SU-DHL-6 (cell line): ENCODE measurements at regions not wholly inside any gene's neighbourhood (a gene's known extent, or its start where the extent isn't known, plus 50 kb on each side); places are given as distances from the start of the nearest gene placed in this dataset.

ENCODE experiments used
- H2AFZ ChIP-seq: fragments of 200-600 bp; sonication (generic); 2 replicates; pipeline ENCODE4 v1.6.1; 2014; ENCODE audit warnings: low read depth, mild to moderate bottlenecking, moderate library complexity, mixed read lengths, antibody characterized with exemption, low read length; ENCODE audit not compliant: severe bottlenecking
- H3F3A ChIP-seq: fragments of 200-600 bp; shearing (Covaris generic); 2 replicates; pipeline ENCODE4 v1.6.0; 2016; ENCODE audit warnings: antibody characterized with exemption, mild to moderate bottlenecking; ENCODE audit not compliant: insufficient read depth
- H3K27ac ChIP-seq: fragments of 200-600 bp; sonication (generic); 2 replicates; pipeline ENCODE4 v1.5.1; 2016; ENCODE audit warnings: low read depth, mild to moderate bottlenecking, low read length, moderate library complexity, mixed read lengths
- H3K27me3 ChIP-seq: fragments of 200-600 bp; sonication (generic), shearing (Covaris generic); 2 replicates; pipeline ENCODE4 v1.6.0; 2014; ENCODE audit warnings: mild to moderate bottlenecking, low read length
- H3K36me3 ChIP-seq: fragments of 200-600 bp; sonication (generic); 2 replicates; pipeline ENCODE4 v1.6.1; 2014; ENCODE audit warnings: mild to moderate bottlenecking, low read length, mixed read lengths
- H3K4me2 ChIP-seq: fragments of 300-600, 200-600 bp; shearing (Covaris generic), sonication (generic); 2 replicates; pipeline ENCODE4 v1.6.0; 2014; ENCODE audit warnings: low read length, low read depth, mild to moderate bottlenecking; ENCODE audit not compliant: poor library complexity, severe bottlenecking
- H3K4me3 ChIP-seq: fragments of 200-600 bp; sonication (generic); 2 replicates; pipeline ENCODE4 v1.5.1; 2014; ENCODE audit warnings: antibody characterized with exemption, low read length, mild to moderate bottlenecking, mixed read lengths; ENCODE audit not compliant: insufficient read depth, poor library complexity, severe bottlenecking
- H3K79me2 ChIP-seq: fragments of 200-600 bp; sonication (generic); 2 replicates; pipeline ENCODE4 v1.6.1; 2014; ENCODE audit warnings: mild to moderate bottlenecking, low read length, moderate library complexity; ENCODE audit not compliant: insufficient read depth
- H3K9ac ChIP-seq: fragments of 200-600 bp; sonication (generic); 2 replicates; pipeline ENCODE4 v1.7.0; 2014; ENCODE audit warnings: mild to moderate bottlenecking, low read length
- H3K9me2 ChIP-seq: fragments of 200-600 bp; sonication (generic); replicated peaks from 2 replicates; pipeline ENCODE4 v1.6.1; 2014; ENCODE audit warnings: low read length; ENCODE audit not compliant: insufficient read depth
- H3K9me3 ChIP-seq: fragments of 200-600 bp; sonication (generic); 2 replicates; pipeline ENCODE4 v1.6.1; 2014; ENCODE audit warnings: low read length, mixed read lengths; ENCODE audit not compliant: insufficient read depth
- H4K20me1 ChIP-seq: fragments of 200-600 bp; sonication (generic); 2 replicates; pipeline ENCODE4 v1.6.1; 2014; ENCODE audit warnings: low read depth, mild to moderate bottlenecking, antibody characterized with exemption, low read length, moderate library complexity, mixed read lengths
- EZH2phosphoT487 ChIP-seq: fragments of 200-600 bp; sonication (generic), shearing (Covaris generic); conservative IDR thresholded peaks from 2 replicates; pipeline ENCODE4 v1.6.1; 2018; ENCODE audit warnings: mild to moderate bottlenecking, antibody characterized with exemption, low read length, moderate library complexity, mixed read lengths
- TF ChIP-seq, protein P1 (sequence below): fragments of 200-600 bp; sonication (generic); IDR thresholded peaks from one replicate; pipeline ENCODE4 v1.5.1; 2017; ENCODE audit warnings: antibody characterized with exemption, mild to moderate bottlenecking, low read length, moderate library complexity; ENCODE audit not compliant: insufficient read depth, poor library complexity, severe bottlenecking

DNA sequence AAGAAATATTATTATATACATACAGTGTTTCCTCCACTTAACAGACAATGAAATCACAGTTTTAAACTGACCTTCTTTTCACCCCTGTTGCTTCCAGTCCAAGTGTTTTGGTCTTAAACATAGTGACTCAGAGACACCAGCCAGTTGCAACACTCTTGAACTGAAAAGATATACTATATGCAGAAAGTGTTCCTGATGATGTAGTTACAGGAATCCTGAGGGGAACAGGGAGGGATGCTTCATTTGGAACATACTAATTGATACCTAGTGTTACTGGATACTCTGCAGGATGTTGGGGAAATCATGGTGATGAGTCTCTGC, 420.8 kb downstream of the CCDC91 start:
- no peak overlapping the region for H3K27ac ChIP-seq
- H3F3A ChIP-seq = no peaks in the 10 kb centered on the region
- no peaks in the 10 kb centered on the region for H3K79me2 ChIP-seq
- H3K9ac ChIP-seq = no peak overlapping the region
- no peak overlapping the region for H2AFZ ChIP-seq
- H4K20me1 ChIP-seq = no peaks in the 10 kb centered on the region
- 0 out of 2 replicates have a peak, but pooled peaks cover 9% of the 10 kb centered on the region for H3K9me3 ChIP-seq
- H3K36me3 ChIP-seq = no peaks in the 10 kb centered on the region
- H3K9me2 ChIP-seq = no peaks in the 10 kb centered on the region
- no peak overlapping the region for H3K4me2 ChIP-seq
- H3K27me3 ChIP-seq = no peaks in the 10 kb centered on the region
- TF ChIP-seq EZH2phosphoT487 = no peak
- TF ChIP-seq, protein P1, sequence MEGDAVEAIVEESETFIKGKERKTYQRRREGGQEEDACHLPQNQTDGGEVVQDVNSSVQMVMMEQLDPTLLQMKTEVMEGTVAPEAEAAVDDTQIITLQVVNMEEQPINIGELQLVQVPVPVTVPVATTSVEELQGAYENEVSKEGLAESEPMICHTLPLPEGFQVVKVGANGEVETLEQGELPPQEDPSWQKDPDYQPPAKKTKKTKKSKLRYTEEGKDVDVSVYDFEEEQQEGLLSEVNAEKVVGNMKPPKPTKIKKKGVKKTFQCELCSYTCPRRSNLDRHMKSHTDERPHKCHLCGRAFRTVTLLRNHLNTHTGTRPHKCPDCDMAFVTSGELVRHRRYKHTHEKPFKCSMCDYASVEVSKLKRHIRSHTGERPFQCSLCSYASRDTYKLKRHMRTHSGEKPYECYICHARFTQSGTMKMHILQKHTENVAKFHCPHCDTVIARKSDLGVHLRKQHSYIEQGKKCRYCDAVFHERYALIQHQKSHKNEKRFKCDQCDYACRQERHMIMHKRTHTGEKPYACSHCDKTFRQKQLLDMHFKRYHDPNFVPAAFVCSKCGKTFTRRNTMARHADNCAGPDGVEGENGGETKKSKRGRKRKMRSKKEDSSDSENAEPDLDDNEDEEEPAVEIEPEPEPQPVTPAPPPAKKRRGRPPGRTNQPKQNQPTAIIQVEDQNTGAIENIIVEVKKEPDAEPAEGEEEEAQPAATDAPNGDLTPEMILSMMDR = no peak
- H3K4me3 ChIP-seq = no peak overlapping the region

DNA sequence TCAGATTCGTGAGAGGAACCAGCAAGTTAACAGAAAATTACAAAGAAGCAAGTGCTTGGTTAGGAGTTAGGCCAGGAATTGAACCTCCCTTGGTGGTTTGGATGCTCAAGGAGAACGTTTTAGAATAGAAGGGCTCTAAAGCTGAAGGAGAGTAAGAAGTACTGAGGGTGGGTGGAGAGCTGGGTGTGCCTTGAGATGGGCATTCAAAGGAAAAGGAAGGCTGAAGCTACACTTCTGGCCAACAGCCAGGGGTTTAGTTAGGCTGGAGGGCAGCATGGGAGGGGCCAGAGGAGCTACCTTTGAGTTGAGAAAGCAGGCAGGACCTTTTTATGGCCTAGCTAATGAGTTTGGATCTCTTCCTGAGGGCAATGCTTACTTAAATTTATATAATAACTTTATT, 421.2 kb downstream of the CCDC91 start:
- H3K79me2 ChIP-seq = no peaks in the 10 kb centered on the region
- no peak overlapping the region for H3K4me2 ChIP-seq
- no peak overlapping the region for H2AFZ ChIP-seq
- H3K36me3 ChIP-seq = no peaks in the 10 kb centered on the region
- H3K9me3 ChIP-seq = 0 out of 2 replicates have a peak, but pooled peaks cover 9% of the 10 kb centered on the region
- H3K27me3 ChIP-seq = no peaks in the 10 kb centered on the region
- H4K20me1 ChIP-seq = no peaks in the 10 kb centered on the region
- no peaks in the 10 kb centered on the region for H3F3A ChIP-seq
- no peak for TF ChIP-seq EZH2phosphoT487
- TF ChIP-seq, protein P1 = no peak
- no peak overlapping the region for H3K4me3 ChIP-seq
- no peak overlapping the region for H3K27ac ChIP-seq
- no peak overlapping the region for H3K9ac ChIP-seq
- H3K9me2 ChIP-seq = no peaks in the 10 kb centered on the region

GRCh38 chr12:28618171-28618570, 427.9 kb downstream of the CCDC91 start:
- no peaks in the 10 kb centered on the region; the same call in 1 of the 2 replicates for H3K9me2 ChIP-seq
- no peak overlapping the region for H3K4me2 ChIP-seq
- no peak overlapping the region for H3K27ac ChIP-seq
- no peaks in the 10 kb centered on the region for H3F3A ChIP-seq
- H3K9ac ChIP-seq = no peak overlapping the region
- no peaks in the 10 kb centered on the region for H3K79me2 ChIP-seq
- H3K36me3 ChIP-seq = no peaks in the 10 kb centered on the region
- TF ChIP-seq, protein P1 = no peak
- TF ChIP-seq EZH2phosphoT487 = no peak
- no peaks in the 10 kb centered on the region for H3K9me3 ChIP-seq
- no peak overlapping the region for H2AFZ ChIP-seq
- H3K27me3 ChIP-seq = no peaks in the 10 kb centered on the region; the same call in 1 of the 2 replicates
- no peak overlapping the region for H3K4me3 ChIP-seq
- H4K20me1 ChIP-seq = no peaks in the 10 kb centered on the region
